GM21786 (cell line): ENCODE measurements at regions not wholly inside any gene's neighbourhood (a gene's known extent, or its start where the extent isn't known, plus 50 kb on each side); places are given as distances from the start of the nearest gene placed in this dataset.

Experiments used
- ATAC-seq: cut with Tn5 transposase; IDR thresholded peaks from one replicate; pipeline ENCODE4 v1.9.1; 2021; ENCODE audit not compliant: unreplicated experiment

GRCh38 chrX:38856670-38857265, 55.5 kb downstream of the MID1IP1 start:
- ATAC-seq = no peak

GRCh38 chrX:38857736-38858523, 56.7 kb downstream of the MID1IP1 start:
- no peak for ATAC-seq

GRCh38 chrX:38859602-38860001, 58.3 kb downstream of the MID1IP1 start:
- no peak for ATAC-seq

- peak; percentile 55 for ATAC-seq
Measured at GRCh38 chrX:38860106-38861013, 59.1 kb downstream of the MID1IP1 start.

GRCh38 chrX:38861489-38861888, 60.2 kb downstream of the MID1IP1 start:
- ATAC-seq = no peak

GRCh38 chrX:38862100-38862499, 60.8 kb downstream of the MID1IP1 start:
- no peak for ATAC-seq

GRCh38 chrX:38864165-38864564, 62.9 kb downstream of the MID1IP1 start:
- ATAC-seq = no peak

- ATAC-seq = no peak
Measured at GRCh38 chrX:38868321-38868720, 67.1 kb downstream of the MID1IP1 start.

- no peak for ATAC-seq
Measured at GRCh38 chrX:38868941-38869401, 67.7 kb downstream of the MID1IP1 start.

GRCh38 chrX:38870361-38870895, 69.2 kb downstream of the MID1IP1 start:
- no peak for ATAC-seq

GRCh38 chrX:38871129-38872029, 70.1 kb downstream of the MID1IP1 start:
- ATAC-seq = no peak

GRCh38 chrX:38877366-38877765, 76.1 kb downstream of the MID1IP1 start:
- ATAC-seq = no peak

GRCh38 chrX:38878641-38879340, 77.5 kb downstream of the MID1IP1 start:
- no peak for ATAC-seq

- ATAC-seq = peak; percentile 46
Measured at GRCh38 chrX:38879631-38880220, 78.5 kb downstream of the MID1IP1 start.

GRCh38 chrX:38880296-38880854, 79.1 kb downstream of the MID1IP1 start:
- no peak for ATAC-seq

GRCh38 chrX:38881066-38881465, 79.8 kb downstream of the MID1IP1 start:
- ATAC-seq = no peak

- peak; percentile 29 for ATAC-seq
Measured at GRCh38 chrX:38881727-38882126, 80.5 kb downstream of the MID1IP1 start.

GRCh38 chrX:38882894-38883626, 81.8 kb downstream of the MID1IP1 start:
- no peak for ATAC-seq
